Endothelial cell of umbilical vein (primary cell): ENCODE measurements at regions not wholly inside any gene's neighbourhood (a gene's known extent, or its start where the extent isn't known, plus 50 kb on each side); places are given as distances from the start of the nearest gene placed in this dataset.

Experiments
- BruUV-seq: library from RNA; stranded (reverse); fragments of 400-500 nt; replicated peaks from 2 replicates; lab custom pipeline; 2021; lab: Mats Ljungman, UMichigan
- CTCF ChIA-PET: fragments of 300-600, 350-600 bp; sonication (Branson Sonifier 250); formaldehyde crosslinking; loops from one replicate; lab custom pipeline; 2021; ENCODE audit warnings: antibody characterized with exemption, inconsistent platforms; lab: Charles Lee
- POLR2A ChIA-PET: fragments of 300-600, 350-600 bp; sonication (Branson Sonifier 250); formaldehyde crosslinking; loops from one replicate; lab custom pipeline; 2021; ENCODE audit warnings: antibody characterized with exemption, inconsistent platforms; lab: Charles Lee
- DNase-seq: peaks from one replicate; pipeline ENCODE4 v3.0.0-alpha.2; 2011; ENCODE audit warnings: low read depth, low spot score
- FAIRE-seq: peaks from 2 replicates; lab custom pipeline; 2011; peaks lifted over from hg19 to GRCh38; lab: Jason Lieb, UNC
- H2AFZ ChIP-seq: 2 replicates; pipeline ENCODE4 v1.6.0; 2012; ENCODE audit warnings: low read depth, low read length, control low read depth, inconsistent platforms
- H3K27ac ChIP-seq: 2 replicates; pipeline ENCODE4 v1.5.1; 2011; ENCODE audit warnings: low read depth, mild to moderate bottlenecking, control low read depth, low read length, moderate library complexity; ENCODE audit not compliant: insufficient read depth
- H3K27me3 ChIP-seq, 2 experiments: 2 replicates each; pipeline versions ENCODE4 v1.6.0 to v1.6.1; 2011; ENCODE audit warnings: low read length in 2 of 2, mixed read lengths in 1 of 2; ENCODE audit not compliant: control insufficient read depth in 2 of 2, insufficient read depth in 2 of 2
- H3K36me3 ChIP-seq, 2 experiments: 2 replicates in 1 of 2; 3 replicates in 1 of 2; pipeline ENCODE4 v1.5.1; 2011; ENCODE audit warnings: low read length in 2 of 2, mild to moderate bottlenecking in 1 of 2, moderate library complexity in 1 of 2; ENCODE audit not compliant: control insufficient read depth in 2 of 2, insufficient read depth in 2 of 2; ENCODE audit errors: extremely low read depth in 1 of 2
- H3K4me1 ChIP-seq: 3 replicates; pipeline ENCODE4 v1.5.1; 2011; ENCODE audit warnings: mild to moderate bottlenecking, low read length; ENCODE audit not compliant: control insufficient read depth, insufficient read depth; ENCODE audit errors: extremely low read depth
- H3K4me2 ChIP-seq: 2 replicates; pipeline ENCODE4 v1.6.1; 2011; ENCODE audit warnings: low read length, control low read depth, mixed read lengths; ENCODE audit not compliant: insufficient read depth
- H3K4me3 ChIP-seq, 3 experiments: fragments of 200-600 bp in 1 of 3; sonication (generic), shearing (Covaris generic) in 1 of 3; replicated peaks in 1 of 3; 2 replicates each; pipeline ENCODE4 v1.5.1; 2011 to 2016; ENCODE audit warnings: control low read depth in 3 of 3, low read length in 3 of 3, mild to moderate bottlenecking in 2 of 3, inconsistent platforms in 1 of 3, low read depth in 1 of 3, moderate library complexity in 1 of 3; ENCODE audit not compliant: insufficient read depth in 1 of 3
- H3K79me2 ChIP-seq: 2 replicates; pipeline ENCODE4 v1.6.0; 2012; ENCODE audit warnings: low read length, inconsistent platforms; ENCODE audit not compliant: control insufficient read depth, insufficient read depth
- H3K9ac ChIP-seq: replicated peaks from 2 replicates; pipeline ENCODE3; 2011; ENCODE audit warnings: low read length, control low read depth; ENCODE audit not compliant: insufficient read depth; ENCODE audit errors: extremely low read depth
- H3K9me1 ChIP-seq: replicated peaks from 3 replicates; pipeline ENCODE4 v1.6.0; 2011; ENCODE audit warnings: mild to moderate bottlenecking, low read length; ENCODE audit not compliant: control insufficient read depth, insufficient read depth; ENCODE audit errors: extremely low read depth
- H3K9me3 ChIP-seq: replicated peaks from 2 replicates; pipeline ENCODE4 v1.5.1; 2012; ENCODE audit warnings: low read length, inconsistent platforms; ENCODE audit not compliant: control insufficient read depth, insufficient read depth
- H4K20me1 ChIP-seq: replicated peaks from 2 replicates; pipeline ENCODE3; 2011; ENCODE audit warnings: mild to moderate bottlenecking, low read length; ENCODE audit not compliant: control insufficient read depth, insufficient read depth; ENCODE audit errors: extremely low read depth
- CTCF ChIP-seq, 2 donors: IDR thresholded peaks; 1 replicate in 1 of 2; 2 replicates in 1 of 2; pipeline ENCODE4 v1.5.1; 2011; ENCODE audit warnings: low read length in 2 of 2, mild to moderate bottlenecking in 2 of 2, moderate library complexity in 2 of 2, control low read depth in 1 of 2, inconsistent platforms in 1 of 2, low read depth in 1 of 2; ENCODE audit not compliant: insufficient read depth in 1 of 2; ENCODE audit errors: extremely low read depth in 1 of 2
- EZH2 ChIP-seq: IDR thresholded peaks from 2 replicates; pipeline ENCODE4 v1.6.1; 2012; ENCODE audit warnings: borderline replicate concordance, low read depth, mild to moderate bottlenecking, moderate library complexity, low read length, inconsistent platforms; ENCODE audit not compliant: severe bottlenecking
- FOS ChIP-seq: IDR thresholded peaks from 2 replicates; pipeline ENCODE4 v1.6.1; 2011; ENCODE audit warnings: mild to moderate bottlenecking, low read length, moderate library complexity, borderline replicate concordance; ENCODE audit not compliant: insufficient read depth
- GATA2 ChIP-seq: IDR thresholded peaks from 2 replicates; pipeline ENCODE4 v1.7.0; 2011; ENCODE audit warnings: low read depth, mild to moderate bottlenecking, moderate library complexity, mixed read lengths, low read length; ENCODE audit not compliant: insufficient read length, insufficient read depth
- JUN ChIP-seq: IDR thresholded peaks from 2 replicates; pipeline ENCODE4 v1.6.1; 2011; ENCODE audit warnings: borderline replicate concordance, low read depth; ENCODE audit not compliant: insufficient read length, insufficient read depth
- MAX ChIP-seq: IDR thresholded peaks from 2 replicates; pipeline ENCODE4 v1.6.1; 2011; ENCODE audit not compliant: insufficient read depth, insufficient read length
- MYC ChIP-seq: IDR thresholded peaks from one replicate; pipeline ENCODE4 v1.6.1; 2011; ENCODE audit warnings: mild to moderate bottlenecking, low read depth, low read length
- POLR2A ChIP-seq: IDR thresholded peaks from 2 replicates; pipeline ENCODE4 v1.6.1; 2012; ENCODE audit warnings: low read depth, mild to moderate bottlenecking, control low read depth, low read length
- POLR2AphosphoS5 ChIP-seq: IDR thresholded peaks from 2 replicates; pipeline ENCODE4 v1.6.1; 2012; ENCODE audit warnings: low read depth, mild to moderate bottlenecking, control low read depth, low read length, moderate library complexity; ENCODE audit not compliant: insufficient read depth
- dilution Hi-C: fragments of 300-500 bp; cut with MboI; formaldehyde crosslinking; loops from one replicate; pipeline ENCODE4 v1.15.0; 2019; ENCODE audit warnings: low sequenced_read_pairs; ENCODE audit not compliant: extremely low pct_ligation_motif_present
- intact Hi-C: fragments of 100-400 bp; cut with micrococcal nuclease; formaldehyde crosslinking; loops from one replicate; pipeline ENCODE4 v1.10.0; 2022

GRCh38 chr2:84214455-84214854, 244.6 kb downstream of the SUCLG1 start:
- intact Hi-C loops (no loop called here), dilution Hi-C loops (no loop called here)
- TF ChIP-seq MAX (no peak), JUN (no peak), GATA2 (no peak), POLR2A (no peak), FOS (no peak), CTCF (IDR thresholded peaks at IDR 0.05; ENCODE audit: extremely low read depth in 1 of 2, insufficient read depth in 1 of 2, low read depth in 1 of 2, low read length in 2 of 2) (no peak), POLR2AphosphoS5 (no peak), MYC (no peak), EZH2 (no peak)
- no peak overlapping the region for H3K4me2 ChIP-seq
- no peak overlapping the region for H3K9ac ChIP-seq
- no peaks in the 10 kb centered on the region for H3K9me1 ChIP-seq
- no peaks in the 10 kb centered on the region for H3K4me1 ChIP-seq
- ChIA-PET CTCF (no interaction called here), POLR2A (no interaction called here)
- H3K9me3 ChIP-seq, result no peaks in the 10 kb centered on the region
- FAIRE-seq, result no peak
- H3K27ac ChIP-seq, result no peak overlapping the region
- H3K4me3 ChIP-seq, result no peak overlapping the region
- H4K20me1 ChIP-seq, result no peaks in the 10 kb centered on the region
- no peak overlapping the region for H2AFZ ChIP-seq
- BruUV-seq, result no TSS peak
- no peaks in the 10 kb centered on the region for H3K36me3 ChIP-seq
- DNase-seq, result no peak
- no peaks in the 10 kb centered on the region for H3K27me3 ChIP-seq
- H3K79me2 ChIP-seq, result no peaks in the 10 kb centered on the region
